HepG2 (cell line): ENCODE measurements at regions not wholly inside any gene's neighbourhood (a gene's known extent, or its start where the extent isn't known, plus 50 kb on each side); places are given as distances from the start of the nearest gene placed in this dataset.
A peak's percentile ranks its signal among the peaks of the same experiment; 100 is the strongest.

Source experiments
- ETV5 ChIP-seq: IDR thresholded peaks from 2 replicates; pipeline ENCODE4 v1.6.1; 2018; ENCODE audit warnings: missing biosample characterization, missing genetic modification reagents, inconsistent platforms, borderline replicate concordance
- ZNF687 ChIP-seq: sonication (generic); formaldehyde crosslinking; IDR thresholded peaks from 2 replicates; pipeline ENCODE4 v1.5.1; 2020; ENCODE audit warnings: mild to moderate bottlenecking, missing genetic modification reagents, moderate library complexity
- TF ChIP-seq, protein P1 (sequence below): sonication (generic); formaldehyde crosslinking; IDR thresholded peaks from 2 replicates; pipeline ENCODE4 v1.4.0; 2020; ENCODE audit warnings: mild to moderate bottlenecking, missing genetic modification reagents, borderline replicate concordance

GRCh38 chr6:127023001-127023778, 95.3 kb upstream of the RSPO3 start (continued):
- TF ChIP-seq ZNF687 (no peak), ETV5 (CRISPR knock-in tag) (peak; percentile 46; the same call in 1 of the 2 replicates)
- TF ChIP-seq, protein P1, sequence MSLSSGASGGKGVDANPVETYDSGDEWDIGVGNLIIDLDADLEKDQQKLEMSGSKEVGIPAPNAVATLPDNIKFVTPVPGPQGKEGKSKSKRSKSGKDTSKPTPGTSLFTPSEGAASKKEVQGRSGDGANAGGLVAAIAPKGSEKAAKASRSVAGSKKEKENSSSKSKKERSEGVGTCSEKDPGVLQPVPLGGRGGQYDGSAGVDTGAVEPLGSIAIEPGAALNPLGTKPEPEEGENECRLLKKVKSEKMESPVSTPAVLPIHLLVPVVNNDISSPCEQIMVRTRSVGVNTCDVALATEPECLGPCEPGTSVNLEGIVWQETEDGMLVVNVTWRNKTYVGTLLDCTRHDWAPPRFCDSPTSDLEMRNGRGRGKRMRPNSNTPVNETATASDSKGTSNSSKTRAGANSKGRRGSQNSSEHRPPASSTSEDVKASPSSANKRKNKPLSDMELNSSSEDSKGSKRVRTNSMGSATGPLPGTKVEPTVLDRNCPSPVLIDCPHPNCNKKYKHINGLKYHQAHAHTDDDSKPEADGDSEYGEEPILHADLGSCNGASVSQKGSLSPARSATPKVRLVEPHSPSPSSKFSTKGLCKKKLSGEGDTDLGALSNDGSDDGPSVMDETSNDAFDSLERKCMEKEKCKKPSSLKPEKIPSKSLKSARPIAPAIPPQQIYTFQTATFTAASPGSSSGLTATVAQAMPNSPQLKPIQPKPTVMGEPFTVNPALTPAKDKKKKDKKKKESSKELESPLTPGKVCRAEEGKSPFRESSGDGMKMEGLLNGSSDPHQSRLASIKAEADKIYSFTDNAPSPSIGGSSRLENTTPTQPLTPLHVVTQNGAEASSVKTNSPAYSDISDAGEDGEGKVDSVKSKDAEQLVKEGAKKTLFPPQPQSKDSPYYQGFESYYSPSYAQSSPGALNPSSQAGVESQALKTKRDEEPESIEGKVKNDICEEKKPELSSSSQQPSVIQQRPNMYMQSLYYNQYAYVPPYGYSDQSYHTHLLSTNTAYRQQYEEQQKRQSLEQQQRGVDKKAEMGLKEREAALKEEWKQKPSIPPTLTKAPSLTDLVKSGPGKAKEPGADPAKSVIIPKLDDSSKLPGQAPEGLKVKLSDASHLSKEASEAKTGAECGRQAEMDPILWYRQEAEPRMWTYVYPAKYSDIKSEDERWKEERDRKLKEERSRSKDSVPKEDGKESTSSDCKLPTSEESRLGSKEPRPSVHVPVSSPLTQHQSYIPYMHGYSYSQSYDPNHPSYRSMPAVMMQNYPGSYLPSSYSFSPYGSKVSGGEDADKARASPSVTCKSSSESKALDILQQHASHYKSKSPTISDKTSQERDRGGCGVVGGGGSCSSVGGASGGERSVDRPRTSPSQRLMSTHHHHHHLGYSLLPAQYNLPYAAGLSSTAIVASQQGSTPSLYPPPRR (CRISPR knock-in tag): peak; percentile 100
- TF ChIP-seq, all 625 proteins: peak for 133
